Activated CD4-positive, alpha-beta T cell treated with anti-CD3 and anti-CD28 coated beads, Interleukin-2, amount 50 U/mL, for 48 hours (primary cell): ENCODE measurements at regions not wholly inside any gene's neighbourhood (a gene's known extent, or its start where the extent isn't known, plus 50 kb on each side); places are given as distances from the start of the nearest gene placed in this dataset.

Experiments
- DNase-seq, 2 experiments: peaks; one replicate each; pipeline ENCODE4 v3.0.0-alpha.2; 2020

DNA sequence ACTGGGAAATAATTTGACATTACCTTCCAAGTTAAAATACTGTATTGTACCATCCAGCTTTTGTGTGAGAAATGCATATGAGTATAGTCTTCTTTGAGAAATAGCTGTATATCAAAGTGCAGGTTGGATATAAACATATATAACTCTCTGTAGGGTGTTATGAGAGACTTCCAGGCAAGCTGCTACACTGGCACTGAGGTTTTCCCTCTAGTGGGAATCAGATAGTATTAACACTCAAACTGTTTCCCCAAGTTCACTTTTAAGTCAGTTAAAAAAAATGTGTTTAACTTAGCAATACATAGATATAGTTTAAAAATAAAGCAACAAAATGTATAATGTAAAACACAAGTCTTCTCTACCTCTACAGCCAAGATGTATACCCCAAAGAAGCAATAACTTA lies 368.4 kb upstream of the SLC8A1 start:
- DNase-seq = no peak

DNA sequence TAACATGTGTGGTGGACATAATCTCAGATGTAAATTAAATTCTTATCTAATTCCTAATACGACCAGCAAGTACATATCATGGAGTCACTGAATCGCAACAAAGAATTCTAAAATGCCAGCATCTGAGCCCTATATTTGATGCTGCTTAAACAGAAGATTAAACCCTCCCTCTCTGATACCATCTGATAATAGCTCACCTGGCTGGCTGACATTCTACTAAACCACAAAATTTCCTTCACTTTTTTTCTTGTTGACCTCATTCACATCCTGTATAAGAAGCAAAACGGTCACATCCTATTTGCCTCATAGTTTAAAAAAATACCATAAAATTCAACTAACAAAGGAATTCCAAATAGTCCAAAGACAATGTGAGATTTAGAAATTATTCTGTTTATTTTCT lies 371.6 kb upstream of the SLC8A1 start:
- DNase-seq = no peak

DNA sequence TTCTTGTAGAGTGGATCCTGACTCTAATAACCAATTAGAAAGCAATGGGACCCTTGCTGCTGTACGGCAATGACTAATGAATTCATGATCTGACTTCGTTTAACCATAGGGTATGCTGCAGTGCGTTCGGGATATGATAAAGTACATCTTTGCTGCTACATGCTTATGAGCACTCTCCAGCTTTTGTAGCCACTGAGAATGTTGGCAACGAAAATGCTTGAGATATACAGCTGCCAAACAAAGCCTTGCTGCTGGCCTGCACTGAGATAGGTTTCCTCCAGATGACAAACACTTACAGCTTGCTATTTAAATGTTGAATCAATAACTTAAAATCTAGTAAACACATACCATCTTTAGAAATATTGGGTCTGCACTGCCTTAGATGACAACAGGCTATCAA lies 372.4 kb upstream of the SLC8A1 start:
- DNase-seq = no peak

DNA sequence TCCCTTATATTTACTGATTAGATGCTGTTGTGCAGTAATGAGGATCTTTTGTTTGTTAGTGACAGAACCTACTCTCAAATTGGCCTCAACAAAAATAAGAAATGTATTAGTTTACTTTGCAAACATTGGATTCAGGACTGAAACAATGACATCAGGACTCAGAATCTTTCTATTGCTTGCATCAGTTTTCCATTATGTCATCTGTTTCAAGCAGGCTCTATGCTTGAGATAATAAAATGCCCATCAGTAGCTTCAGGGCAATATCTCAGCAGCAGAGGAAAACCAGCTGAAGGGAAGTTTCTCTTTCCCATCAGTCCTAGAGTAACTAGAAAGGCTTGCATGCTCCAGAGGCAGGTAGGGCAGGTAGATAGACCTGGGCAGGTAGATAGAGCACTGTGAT lies 375.5 kb upstream of the SLC8A1 start:
- DNase-seq = no peak

DNA sequence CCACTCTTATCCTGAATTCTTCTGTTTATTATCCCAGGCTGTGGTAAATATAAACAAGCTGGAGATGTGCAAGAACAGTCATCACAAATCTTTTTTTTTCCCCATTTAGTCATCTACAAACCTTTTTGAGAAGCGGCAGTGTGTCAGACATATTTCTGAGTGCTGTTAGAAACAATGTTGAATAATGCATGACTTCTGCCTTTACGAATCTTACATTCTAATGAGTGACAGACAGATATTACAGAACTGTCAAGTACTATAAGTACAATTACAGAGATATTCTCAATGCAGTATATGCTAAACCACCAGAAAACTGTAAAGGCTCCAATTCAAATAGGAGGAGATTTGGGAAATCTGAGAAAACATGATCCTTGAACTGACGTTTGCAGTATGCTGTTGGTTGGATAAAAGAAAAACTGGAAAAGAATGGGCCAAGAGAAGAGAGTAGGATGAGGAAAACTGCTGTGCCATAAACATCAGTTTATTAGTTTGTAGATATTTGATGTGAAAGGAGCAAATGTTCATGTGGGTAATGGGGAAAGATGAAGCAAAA lies 379.5 kb upstream of the SLC8A1 start:
- no peak for DNase-seq

DNA sequence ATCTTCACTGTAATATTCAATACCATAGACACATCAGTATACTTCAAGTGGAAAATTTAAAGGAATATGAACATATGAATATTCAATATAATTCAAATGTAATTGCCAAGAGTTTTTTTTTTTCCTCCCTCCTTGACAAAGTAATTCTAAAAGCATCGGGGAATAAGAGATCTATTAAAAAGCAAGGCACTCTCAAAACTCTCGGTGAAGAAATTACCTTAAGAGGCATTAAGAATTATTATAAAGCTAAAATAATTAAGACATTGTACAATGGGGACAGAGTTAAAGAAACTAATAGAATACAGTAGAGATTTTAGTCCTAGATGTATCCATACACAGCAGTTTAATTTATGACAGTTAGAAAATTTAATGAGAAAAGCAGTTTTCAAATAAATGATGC lies 390.0 kb upstream of the SLC8A1 start:
- DNase-seq = no peak

DNA sequence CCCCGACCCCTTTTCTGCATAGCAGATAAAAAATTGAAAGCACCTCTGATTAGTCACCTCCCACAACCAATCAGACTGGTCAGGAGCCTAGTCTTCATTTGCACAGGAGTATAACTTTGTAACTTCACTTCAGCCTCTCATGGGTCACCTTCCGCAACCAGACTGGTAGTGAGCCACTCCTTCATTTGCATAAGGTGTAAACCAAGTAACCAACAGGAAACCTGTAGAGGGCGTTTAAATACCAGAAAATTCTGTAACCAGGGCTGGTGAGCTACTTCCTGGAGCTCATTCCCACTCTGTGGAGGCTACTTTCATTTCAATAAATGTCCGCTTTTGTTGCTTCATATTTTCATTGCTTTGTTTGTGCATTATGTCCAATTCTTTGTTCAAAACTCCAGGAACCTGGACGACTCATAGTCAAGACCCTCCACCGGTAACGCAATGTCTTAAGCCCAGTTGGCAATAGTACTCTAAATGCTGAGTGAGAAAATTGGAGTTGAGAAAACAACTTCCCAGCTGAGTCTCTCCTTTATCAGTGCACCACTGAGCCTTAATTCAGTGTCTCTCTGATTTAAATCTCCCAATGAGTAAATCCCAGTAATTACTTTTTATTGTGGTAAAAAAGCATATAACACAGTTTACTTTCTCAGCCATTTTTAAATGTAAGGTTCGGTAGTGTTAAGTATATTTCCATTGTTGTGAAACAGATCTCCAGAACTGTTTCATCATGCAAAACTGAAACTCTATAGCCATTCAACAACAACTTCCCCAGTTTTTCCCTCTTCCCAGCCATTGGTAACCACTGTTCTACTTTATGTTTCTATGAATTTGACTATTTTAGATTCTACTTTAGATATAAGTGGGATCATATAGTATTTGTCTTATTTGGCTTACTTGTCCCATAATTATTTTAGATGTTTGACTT lies 392.7 kb upstream of the SLC8A1 start:
- no peak for DNase-seq

DNA sequence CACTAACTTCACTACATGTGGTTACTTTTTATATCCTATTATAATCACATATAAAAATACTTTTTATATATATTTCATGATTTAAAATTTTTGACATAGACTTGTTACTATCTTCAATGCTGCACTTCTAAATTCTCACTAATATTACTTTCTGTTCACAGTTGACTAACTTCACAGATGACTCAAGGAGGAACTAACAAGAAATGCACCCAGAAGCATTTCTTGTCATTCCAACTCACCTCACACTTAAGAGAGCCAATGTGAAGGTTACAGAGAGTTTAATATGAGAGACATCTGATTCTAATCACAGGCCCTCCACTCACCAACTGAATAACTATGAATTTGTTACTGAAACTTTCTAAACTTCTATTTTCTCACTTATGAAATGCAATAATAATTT lies 399.8 kb upstream of the SLC8A1 start:
- no peak for DNase-seq

DNA sequence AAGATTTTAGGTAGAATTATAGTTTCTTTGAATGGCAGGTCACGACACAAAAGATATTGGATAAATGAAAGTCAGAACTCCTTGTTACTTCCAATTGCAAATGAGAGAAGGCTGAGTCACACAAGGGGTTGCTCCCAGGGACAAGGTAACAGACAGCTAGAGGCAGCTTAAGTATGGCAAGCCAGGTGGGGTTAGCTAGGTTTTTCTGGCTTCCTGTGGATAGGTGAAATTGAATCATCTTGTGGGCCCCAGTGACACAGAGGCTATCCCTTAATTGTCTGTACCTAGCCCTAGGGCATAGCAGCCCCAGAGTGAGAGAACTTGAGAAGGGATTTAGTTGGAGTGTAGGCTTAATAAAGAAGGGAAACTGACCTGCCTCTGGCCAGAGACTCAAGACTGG lies 407.7 kb upstream of the SLC8A1 start:
- DNase-seq = no peak

DNA sequence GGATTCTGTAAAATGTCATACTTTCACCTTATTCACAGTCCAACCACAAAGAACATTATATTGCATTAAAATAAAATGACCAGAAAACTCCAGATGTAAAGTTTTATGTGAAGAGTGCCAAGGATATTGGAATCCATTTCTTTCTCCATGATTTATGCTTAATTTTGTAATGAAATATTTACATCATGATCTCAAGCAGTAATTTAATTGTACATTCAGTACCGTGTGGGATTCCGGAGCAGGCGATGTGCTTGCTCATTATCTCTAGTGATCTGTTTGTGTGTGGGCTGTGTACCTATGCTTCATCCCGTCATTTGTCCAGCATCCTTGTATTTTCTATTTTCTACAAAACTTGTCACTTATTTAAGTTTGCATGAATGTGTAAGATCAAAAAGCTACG lies 415.9 kb upstream of the SLC8A1 start:
- DNase-seq = no peak

DNA sequence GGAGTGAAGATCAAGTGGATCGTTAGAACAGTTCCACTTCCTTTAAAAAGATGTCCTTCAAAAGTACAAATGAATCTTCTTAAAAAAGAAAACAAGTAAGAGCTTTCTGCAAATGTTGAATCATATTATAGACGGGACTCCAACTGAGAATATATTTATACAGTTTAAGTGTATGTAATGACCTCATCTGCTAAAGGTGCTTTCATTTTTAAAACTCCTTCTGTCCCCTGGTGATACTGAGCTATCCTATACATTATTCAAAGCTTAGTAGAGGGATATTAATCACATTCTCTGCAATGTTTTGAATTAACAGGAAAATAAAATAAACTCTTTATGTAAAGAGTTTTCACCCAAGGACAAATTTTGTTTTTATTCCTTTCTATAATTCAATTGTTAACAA lies 420.7 kb upstream of the SLC8A1 start:
- no peak for DNase-seq

DNA sequence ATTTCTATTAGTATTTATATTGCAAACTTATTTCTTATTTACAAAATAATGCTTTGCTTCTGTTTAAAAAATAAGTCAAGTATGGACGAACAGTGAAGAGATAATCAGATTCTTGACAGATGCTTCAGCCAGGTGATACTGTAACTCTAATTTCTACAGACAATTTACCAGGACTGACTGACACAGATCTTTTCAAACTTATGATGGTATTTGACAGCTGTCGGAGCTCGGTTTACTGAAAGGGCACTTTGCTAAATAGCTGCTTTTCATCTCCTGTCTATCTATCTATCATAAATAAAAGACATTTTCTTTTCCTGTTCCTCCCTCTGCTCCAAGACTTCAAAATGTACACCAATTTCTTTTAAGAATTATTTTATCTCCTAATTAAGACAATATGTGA lies 422.5 kb upstream of the SLC8A1 start:
- no peak for DNase-seq

DNA sequence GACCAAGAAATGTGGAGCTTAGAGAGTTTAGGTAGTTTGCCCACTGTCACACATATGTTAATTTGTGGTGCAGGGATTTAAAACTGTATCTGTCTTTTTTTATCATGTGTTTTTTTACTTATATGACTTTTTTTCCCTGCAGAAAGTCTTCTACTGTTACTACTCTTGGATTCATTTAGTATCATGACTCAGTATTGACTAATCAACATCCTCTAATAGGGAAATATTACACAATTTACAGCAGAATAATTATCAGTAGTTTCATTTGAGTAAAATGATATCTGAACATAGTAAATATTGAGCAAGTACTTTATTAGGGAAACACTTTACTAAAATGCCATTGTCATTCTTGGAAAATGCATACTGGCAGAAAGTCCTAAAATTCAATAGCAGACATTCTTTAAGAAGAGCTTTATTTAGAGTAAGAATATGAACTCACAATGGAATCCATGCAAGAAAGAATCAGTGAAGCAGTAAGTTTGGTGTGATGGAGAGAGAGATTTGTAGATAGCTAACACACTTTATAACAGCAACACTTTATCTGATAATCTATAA lies 425.9 kb upstream of the SLC8A1 start:
- no peak for DNase-seq

DNA sequence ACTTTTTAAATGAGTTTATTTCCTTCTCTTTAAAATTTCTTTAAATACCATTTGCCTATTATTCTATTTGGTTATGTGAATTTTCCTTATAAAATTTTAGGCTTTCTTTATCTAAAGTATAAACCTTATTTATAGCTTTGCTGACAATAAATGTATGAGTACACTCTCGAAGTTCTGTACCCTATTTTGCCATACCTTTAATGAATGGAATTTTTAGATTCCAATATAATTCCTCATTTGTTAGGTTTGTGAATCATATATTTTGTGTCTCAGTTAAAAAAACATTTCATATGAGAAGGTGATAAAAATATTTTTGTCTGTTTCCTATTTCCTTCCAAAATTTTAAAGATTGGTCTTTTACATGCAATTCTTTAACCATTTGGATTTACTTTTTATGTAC lies 427.4 kb upstream of the SLC8A1 start:
- DNase-seq = no peak

DNA sequence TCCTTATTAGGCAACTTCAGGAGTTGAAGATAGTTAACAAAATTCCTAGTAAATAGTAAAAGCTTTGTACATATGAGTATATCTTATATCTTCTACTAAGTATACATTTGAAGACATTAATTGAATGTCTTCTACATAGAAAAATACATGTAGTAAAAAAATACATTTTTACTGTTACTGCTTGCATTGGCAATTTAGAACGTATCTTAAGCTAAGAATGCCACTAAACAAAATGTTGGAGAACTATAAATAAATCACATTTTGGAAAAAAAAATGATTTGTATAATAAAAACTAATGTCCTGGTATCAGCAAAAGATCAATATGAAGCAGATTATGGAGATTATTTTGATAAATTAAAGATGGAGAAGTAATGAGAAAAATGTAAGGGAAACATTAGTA lies 434.2 kb upstream of the SLC8A1 start:
- DNase-seq = no peak

DNA sequence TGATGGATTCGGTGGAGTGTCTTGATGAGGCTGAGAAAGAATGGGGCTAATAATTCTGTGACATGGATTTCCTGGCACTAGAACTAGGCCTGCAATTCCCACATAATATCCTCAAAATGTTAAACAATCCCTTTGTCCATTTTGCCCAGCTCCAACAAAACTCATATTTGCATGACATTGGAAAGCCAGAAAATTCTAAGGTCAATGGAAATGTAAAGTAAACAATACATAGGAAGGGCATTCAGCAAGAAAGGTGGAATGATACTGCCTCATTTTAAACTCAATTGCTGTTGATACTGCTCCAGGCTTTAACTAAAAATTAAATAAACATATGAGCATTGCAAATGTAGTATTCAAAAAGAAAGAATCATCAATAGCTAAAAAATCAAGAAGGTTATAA lies 434.8 kb upstream of the SLC8A1 start:
- no peak for DNase-seq

DNA sequence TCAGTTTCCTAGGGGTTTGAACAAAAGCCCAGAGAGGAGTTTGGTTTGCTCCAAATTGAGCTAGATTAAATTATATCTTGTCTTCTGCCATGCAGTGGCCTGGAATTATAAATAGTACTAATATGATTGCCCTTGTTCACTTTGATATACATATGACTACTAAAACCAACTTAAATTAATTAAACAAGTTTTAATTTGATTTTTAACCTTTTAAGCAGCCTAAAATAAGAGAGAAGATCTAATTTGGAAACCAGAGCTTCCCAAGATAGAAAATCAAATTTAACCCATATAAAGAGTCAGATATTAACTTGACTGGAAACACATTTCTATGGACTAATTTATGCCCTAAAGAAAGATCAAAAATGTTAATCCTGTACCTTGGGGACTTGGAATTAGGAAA lies 444.5 kb upstream of the SLC8A1 start:
- no peak for DNase-seq

DNA sequence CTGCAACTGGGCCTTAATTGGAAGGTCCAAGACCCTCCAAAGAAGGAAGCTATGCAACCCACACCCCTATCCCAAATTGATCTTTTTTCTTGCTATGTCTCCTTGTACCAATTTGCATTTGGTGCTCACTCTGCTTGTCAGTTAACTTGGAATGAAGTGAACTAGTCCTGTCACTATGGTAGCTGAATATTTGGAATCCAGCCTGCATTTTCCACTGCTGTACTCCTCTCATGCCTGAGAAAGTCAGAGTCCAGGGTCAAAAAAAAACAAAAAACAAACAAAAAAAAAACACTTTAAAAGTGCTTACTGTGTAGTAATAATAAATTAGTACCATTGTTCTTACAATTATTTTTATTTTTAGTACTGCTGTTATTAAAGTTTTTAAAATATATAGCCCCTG lies 462.8 kb upstream of the SLC8A1 start:
- no peak for DNase-seq

DNA sequence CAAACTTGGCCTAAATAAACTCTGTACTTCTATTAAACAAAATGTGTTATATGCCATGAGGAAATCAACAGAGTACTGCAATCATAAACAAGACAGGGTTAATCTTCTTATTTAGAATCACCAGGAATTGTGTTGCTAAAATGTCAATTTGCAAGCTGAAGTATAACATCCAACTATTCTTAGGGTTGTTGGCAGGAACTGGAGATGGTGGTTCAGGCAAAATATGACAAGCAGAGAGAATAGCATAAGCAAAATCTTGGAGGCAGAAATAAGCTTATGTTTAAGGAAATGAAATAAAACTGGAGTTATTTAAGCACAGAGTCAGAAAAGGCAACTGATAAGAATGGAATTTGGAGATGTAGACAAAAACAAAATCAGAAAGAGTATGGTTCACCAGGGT lies 463.8 kb upstream of the SLC8A1 start:
- DNase-seq = no peak

DNA sequence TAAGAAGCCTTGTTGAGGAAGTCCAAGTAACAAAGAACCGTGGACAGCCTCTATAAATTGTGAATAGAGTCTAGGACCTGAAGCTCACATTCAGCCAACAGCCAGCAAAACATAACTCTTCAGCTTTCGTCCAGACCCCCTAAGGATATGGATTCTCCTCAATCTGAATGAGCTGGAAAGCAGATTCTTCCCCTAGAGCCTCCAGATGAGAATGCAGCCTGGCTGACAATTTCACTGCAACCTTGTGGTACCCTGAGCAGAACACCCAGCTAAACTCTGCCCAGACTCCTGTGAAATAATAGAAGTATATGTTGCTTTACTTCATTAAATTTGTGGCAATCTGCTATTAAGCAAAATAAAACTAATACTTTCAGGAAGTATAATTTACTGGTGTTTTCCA lies 483.5 kb upstream of the SLC8A1 start:
- DNase-seq = no peak

DNA sequence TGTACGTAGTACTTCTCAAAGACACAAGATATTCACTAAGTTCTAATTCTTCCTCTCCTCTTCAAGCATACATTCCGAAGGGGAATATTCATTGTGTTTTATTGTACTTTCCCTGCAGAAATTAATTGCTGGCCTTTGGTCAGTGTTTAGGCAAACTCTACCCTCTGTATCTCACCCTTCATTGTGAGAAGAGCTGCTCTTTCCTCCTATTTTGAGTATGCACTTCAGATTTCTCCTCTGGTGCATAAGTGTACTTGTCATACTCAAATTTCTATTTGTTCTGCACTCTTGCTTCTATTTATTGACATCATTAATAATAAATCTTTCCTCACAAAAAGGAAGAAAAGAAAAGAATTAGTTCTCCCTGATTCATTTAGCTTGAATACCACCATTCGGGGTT lies 485.4 kb upstream of the SLC8A1 start:
- no peak for DNase-seq

DNA sequence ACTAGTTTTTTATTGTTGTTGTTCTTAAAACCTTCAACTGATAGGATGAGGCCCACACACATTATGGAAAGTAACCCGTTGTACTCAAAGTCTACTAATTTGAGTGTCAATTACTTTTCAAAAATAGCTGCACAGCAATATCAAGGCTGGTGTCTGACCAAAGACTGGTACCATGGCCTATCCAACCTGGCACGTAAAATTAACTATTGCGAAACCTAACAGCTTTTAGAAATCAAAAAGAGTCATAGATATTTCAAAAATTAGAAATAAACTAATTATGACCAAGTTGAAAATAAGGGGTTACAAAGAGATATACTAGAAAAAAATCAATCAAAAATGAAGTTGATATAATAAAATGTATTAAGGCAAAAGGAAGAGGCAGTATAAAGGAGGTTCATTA lies 501.5 kb upstream of the SLC8A1 start:
- DNase-seq = no peak

DNA sequence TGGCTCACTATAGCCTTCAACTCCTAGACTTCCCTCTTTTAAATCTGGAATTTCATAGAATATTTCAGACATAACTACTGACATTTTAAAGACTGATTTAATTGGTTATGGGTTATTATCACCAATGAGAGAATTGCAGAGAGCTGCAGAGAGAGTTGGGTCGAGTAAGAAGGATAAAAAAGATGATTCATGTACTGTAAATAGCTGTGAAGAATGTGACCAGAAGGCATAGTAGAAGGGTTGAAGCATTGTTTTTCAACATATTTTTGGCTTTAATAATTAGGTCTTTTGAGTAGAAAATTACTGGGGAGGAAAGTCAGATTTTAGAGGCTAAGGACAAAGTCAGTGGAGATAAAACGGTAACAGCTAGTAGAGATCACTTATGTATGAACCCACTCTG lies 503.2 kb upstream of the SLC8A1 start:
- no peak for DNase-seq

DNA sequence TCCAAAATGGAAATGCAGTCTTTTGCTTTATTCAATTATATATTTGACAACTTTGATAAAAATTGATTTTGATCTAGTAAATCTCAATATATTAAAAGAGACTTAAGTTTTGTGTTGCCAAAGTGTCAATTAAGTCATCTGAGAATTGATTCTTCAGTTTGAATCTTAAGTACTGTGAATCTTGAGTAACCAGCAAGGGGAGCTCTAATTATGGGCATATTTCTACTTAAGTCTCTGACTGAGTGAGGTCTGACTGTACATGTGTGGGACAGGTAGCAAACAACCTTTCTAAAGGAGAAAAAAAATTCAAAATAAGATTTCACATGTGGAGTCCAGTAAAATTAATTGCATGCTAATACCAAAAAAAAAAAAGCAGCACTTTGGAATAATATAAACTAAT lies 503.7 kb upstream of the SLC8A1 start:
- DNase-seq = no peak

DNA sequence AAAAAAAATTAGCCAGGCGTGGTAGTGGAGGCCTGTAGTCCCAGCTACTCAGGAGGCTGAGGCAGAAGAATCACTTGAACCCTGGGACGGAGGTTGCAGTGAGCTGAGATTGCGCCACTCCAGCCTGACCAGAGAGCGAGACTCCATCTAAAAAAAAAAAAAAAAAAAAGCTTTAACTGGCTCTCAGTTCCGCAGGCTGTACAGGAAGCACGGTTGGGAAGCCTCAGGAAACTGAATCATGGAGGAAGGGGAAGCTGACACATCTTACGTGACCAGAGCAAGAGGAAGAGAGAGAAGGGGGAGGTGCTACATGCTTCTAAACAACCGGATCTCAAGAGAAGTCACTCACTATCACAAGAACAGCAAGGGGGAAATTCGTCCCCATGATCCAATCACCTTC lies 505.6 kb upstream of the SLC8A1 start:
- no peak for DNase-seq
